HepG2 (cell line): ENCODE measurements at regions not wholly inside any gene's neighbourhood (a gene's known extent, or its start where the extent isn't known, plus 50 kb on each side); places are given as distances from the start of the nearest gene placed in this dataset.

Experiments
- ATAC-seq: fragments of 200-7000 bp; cut with Tn5 transposase; 3 replicates; pipeline ENCODE4 v1.9.1; 2020; ENCODE audit warnings: mild to moderate bottlenecking, moderate library complexity
- BruUV-seq: library from RNA; stranded (reverse); fragments of 400-500 nt; replicated peaks from 2 replicates; lab custom pipeline; 2021; lab: Mats Ljungman, UMichigan
- CTCF ChIA-PET: fragments of 300-600 bp; formaldehyde crosslinking; extraction: SDS; loops from one replicate; lab custom pipeline; 2021; ENCODE audit warnings: low total read pairs, inconsistent platforms, low intra/inter-chr PET ratio; lab: Yijun Ruan, JAX
- POLR2A ChIA-PET: fragments of 350-600 bp; sonication (Branson Sonifier 250); formaldehyde crosslinking; loops from one replicate; lab custom pipeline; 2020; ENCODE audit warnings: antibody characterized with exemption, inconsistent platforms; lab: Yijun Ruan, JAX
- DNase-seq: peaks from one replicate; pipeline ENCODE4 v3.0.0-alpha.2; 2015; ENCODE audit warnings: low spot score
- FAIRE-seq: peaks from 3 replicates; lab custom pipeline; 2011; peaks lifted over from hg19 to GRCh38; lab: Jason Lieb, UNC
- H2AFZ ChIP-seq: one replicate; pipeline ENCODE4 v1.6.1; 2011; ENCODE audit warnings: low read length, inconsistent platforms
- H3K27ac ChIP-seq: fragments of 300-600 bp; 3 replicates; pipeline ENCODE4 v1.8.0; 2011; ENCODE audit warnings: mixed run types, mild to moderate bottlenecking, mixed read lengths, low read length, inconsistent platforms; ENCODE audit not compliant: insufficient read depth; ENCODE audit errors: extremely low read length
- H3K27me3 ChIP-seq, 2 experiments: fragments of 200-600 bp in 1 of 2; 2 replicates in 1 of 2; 3 replicates in 1 of 2; pipeline versions ENCODE4 v1.6.0 to v1.8.0; 2011; ENCODE audit warnings: low read length in 2 of 2, mild to moderate bottlenecking in 2 of 2, moderate library complexity in 2 of 2, inconsistent platforms in 1 of 2; ENCODE audit not compliant: insufficient read depth in 2 of 2, control insufficient read depth in 1 of 2
- H3K36me3 ChIP-seq, 2 experiments: fragments of 200-600 bp in 1 of 2; replicated peaks in 1 of 2; 2 replicates in 1 of 2; 3 replicates in 1 of 2; pipeline versions ENCODE4 v1.5.1 to v1.8.0; 2011; ENCODE audit warnings: low read length in 2 of 2, inconsistent platforms in 1 of 2; ENCODE audit not compliant: insufficient read depth in 2 of 2, control insufficient read depth in 1 of 2
- H3K4me1 ChIP-seq: 2 replicates; pipeline ENCODE4 v1.5.1; 2012; ENCODE audit warnings: low read length, inconsistent platforms; ENCODE audit not compliant: insufficient read depth
- H3K4me2 ChIP-seq: 2 replicates; pipeline ENCODE4 v1.6.0; 2011; ENCODE audit warnings: low read depth, low read length, inconsistent platforms
- H3K4me3 ChIP-seq, 3 experiments: fragments of 200-600 bp in 1 of 3; sonication (generic), shearing (Covaris generic) in 1 of 3; replicated peaks in 1 of 3; 2 replicates each; pipeline ENCODE4 v1.5.1; 2011 to 2016; ENCODE audit warnings: low read length in 3 of 3, inconsistent platforms in 2 of 3, low read depth in 2 of 3, mild to moderate bottlenecking in 2 of 3, control low read depth in 1 of 3, mixed read lengths in 1 of 3; ENCODE audit not compliant: insufficient read depth in 1 of 3
- H3K79me2 ChIP-seq: one replicate; pipeline ENCODE4 v1.6.1; 2011; ENCODE audit warnings: low read length, inconsistent platforms; ENCODE audit not compliant: insufficient read depth
- H3K9ac ChIP-seq: 2 replicates; pipeline ENCODE4 v1.6.0; 2011; ENCODE audit warnings: mild to moderate bottlenecking, low read depth, low read length, inconsistent platforms; ENCODE audit not compliant: insufficient read depth
- H3K9me3 ChIP-seq: 2 replicates; pipeline ENCODE4 v1.5.1; 2012; ENCODE audit warnings: mild to moderate bottlenecking, low read length
- H4K20me1 ChIP-seq: 2 replicates; pipeline ENCODE4 v1.6.0; 2011; ENCODE audit warnings: inconsistent platforms, mild to moderate bottlenecking, low read length, moderate library complexity; ENCODE audit not compliant: insufficient read depth
- ISL2 ChIP-seq: sonication (generic); formaldehyde crosslinking; IDR thresholded peaks from 2 replicates; pipeline ENCODE4 v1.5.0; 2020; ENCODE audit warnings: missing genetic modification reagents
- NCOA2 ChIP-seq: sonication (generic); formaldehyde crosslinking; IDR thresholded peaks from 2 replicates; pipeline ENCODE4 v1.8.0; 2022; ENCODE audit warnings: inconsistent platforms
- NCOR1 ChIP-seq: fragments of 200-600 bp; sonication (generic); IDR thresholded peaks from 2 replicates; pipeline ENCODE4 v1.7.0; 2017; ENCODE audit warnings: antibody characterized with exemption, low read length, borderline replicate concordance
- REPIN1 ChIP-seq: sonication (generic); formaldehyde crosslinking; IDR thresholded peaks from 2 replicates; pipeline ENCODE4 v1.8.0; 2022; ENCODE audit warnings: missing genetic modification reagents, low read depth, mild to moderate bottlenecking, borderline replicate concordance
- THAP9 ChIP-seq: sonication (generic); formaldehyde crosslinking; IDR thresholded peaks from 2 replicates; pipeline ENCODE4; 2020; ENCODE audit warnings: missing genetic modification reagents, mild to moderate bottlenecking, borderline replicate concordance
- ZNF598 ChIP-seq: sonication (generic); formaldehyde crosslinking; IDR thresholded peaks from 2 replicates; pipeline ENCODE4 v1.5.1; 2020; ENCODE audit warnings: mild to moderate bottlenecking, missing genetic modification reagents, borderline replicate concordance
- ZNF609 ChIP-seq: sonication (generic); formaldehyde crosslinking; IDR thresholded peaks from 2 replicates; pipeline ENCODE4 v1.4.0; 2020; ENCODE audit warnings: mild to moderate bottlenecking, missing genetic modification reagents, borderline replicate concordance
- ZNF674 ChIP-seq: sonication (generic); formaldehyde crosslinking; IDR thresholded peaks from 2 replicates; pipeline ENCODE4 v1.5.0; 2020; ENCODE audit warnings: low read depth, mild to moderate bottlenecking, missing genetic modification reagents
- ZNF740 ChIP-seq: sonication (generic); formaldehyde crosslinking; IDR thresholded peaks from 2 replicates; pipeline ENCODE4 v1.4.0; 2020; ENCODE audit warnings: missing genetic modification reagents
- ZSCAN12 ChIP-seq: sonication (generic); formaldehyde crosslinking; IDR thresholded peaks from 2 replicates; pipeline ENCODE4 v1.9.0; 2021; ENCODE audit warnings: mild to moderate bottlenecking, missing genetic modification reagents
- WGBS: methylation state at CpG from one replicate; pipeline ENCODE4 v1.1.6; 2017; ENCODE audit warnings: low lambda C conversion rate; 5-methylcytosine and 5-hydroxymethylcytosine counted together
- in situ Hi-C: cut with HindIII; loops from 2 replicates; pipeline ENCODE4 v1.10.0; 2017; ENCODE audit warnings: low pct_unique_long_range_greater_than_20kb; ENCODE audit not compliant: extremely low pct_ligation_motif_present
- intact Hi-C: fragments of 100-400 bp; cut with micrococcal nuclease; formaldehyde crosslinking; loops from one replicate; pipeline ENCODE4 v1.10.0; 2022; ENCODE audit not compliant: unreplicated experiment

GRCh38 chr7:63023182-63023787 is 975.4 kb upstream of the ZNF722 start:
- no peaks in the 10 kb centered on the region for H3K36me3 ChIP-seq
- H3K9me3 ChIP-seq, result peaks cover 93% of the 10 kb centered on the region
- in situ Hi-C loops, result no loop called here
- no peaks in the 10 kb centered on the region for H3K27me3 ChIP-seq
- no peak for DNase-seq
- ChIA-PET POLR2A (no interaction called here), CTCF (no interaction called here)
- no peak for FAIRE-seq
- WGBS, result 0% methylated on average over 4 of the region's 7 CpGs
- H3K27ac ChIP-seq, result no peak overlapping the region
- H3K9ac ChIP-seq, result no peak overlapping the region
- no peaks in the 10 kb centered on the region for H4K20me1 ChIP-seq
- no peak for ATAC-seq
- H3K4me3 ChIP-seq, result no peak overlapping the region
- no peaks in the 10 kb centered on the region for H3K79me2 ChIP-seq
- H3K4me1 ChIP-seq, result no peaks in the 10 kb centered on the region
- H3K4me2 ChIP-seq, result no peak overlapping the region
- intact Hi-C loops, result no loop called here
- no TSS peak for BruUV-seq
- no peak overlapping the region for H2AFZ ChIP-seq
- TF ChIP-seq ISL2 (CRISPR knock-in tag) (no peak), REPIN1 (no peak), ZNF740 (CRISPR knock-in tag) (no peak), ZSCAN12 (no peak), NCOA2 (no peak), ZNF674 (CRISPR knock-in tag) (no peak), THAP9 (CRISPR knock-in tag) (no peak), ZNF598 (CRISPR knock-in tag) (no peak), ZNF609 (CRISPR knock-in tag) (no peak), NCOR1 (no peak)
